Cardiac muscle cell (in vitro differentiated cells and primary cell): ENCODE measurements at regions not wholly inside any gene's neighbourhood (a gene's known extent, or its start where the extent isn't known, plus 50 kb on each side); places are given as distances from the start of the nearest gene placed in this dataset.

Experiments
- DNase-seq, 2 donors: peaks; one replicate each; pipeline versions ENCODE4 v3.0.0 to v3.0.0-alpha.2; 2010 to 2017; ENCODE audit warnings: low read depth in 1 of 2, low spot score in 1 of 2
- H3K27ac ChIP-seq: fragments of 200-600 bp; sonication (generic); 2 replicates; pipeline ENCODE4 v1.5.1; 2016
- H3K27me3 ChIP-seq: fragments of 200-600 bp; sonication (generic); 2 replicates; pipeline ENCODE4 v1.6.0; 2016; ENCODE audit warnings: control low read depth
- H3K36me3 ChIP-seq: fragments of 200-600 bp; sonication (generic); 2 replicates; pipeline ENCODE4 v1.5.1; 2016; ENCODE audit warnings: control low read depth
- H3K4me1 ChIP-seq: fragments of 200-600 bp; sonication (generic); 2 replicates; pipeline ENCODE4 v1.8.1; 2017; ENCODE audit warnings: low read depth, mild to moderate bottlenecking, mixed run types
- H3K4me3 ChIP-seq: fragments of 200-600 bp; sonication (generic); 2 replicates; pipeline ENCODE4 v1.5.1; 2016; ENCODE audit warnings: mild to moderate bottlenecking
- H3K9me3 ChIP-seq: fragments of 200-600 bp; sonication (generic); 2 replicates; pipeline ENCODE4 v1.5.1; 2017; ENCODE audit warnings: low read depth, mild to moderate bottlenecking, control low read depth
- CTCF ChIP-seq: IDR thresholded peaks from 2 replicates; pipeline ENCODE4 v1.5.1; 2012; ENCODE audit warnings: low read depth, mild to moderate bottlenecking, low read length

- DNase-seq: no peak
- Histone ChIP-seq H3K4me1 (no peaks in the 10 kb centered on the region), H3K36me3 (no peaks in the 10 kb centered on the region), H3K27ac (no peak overlapping the region), H3K9me3 (no peaks in the 10 kb centered on the region), H3K4me3 (no peak overlapping the region), H3K27me3 (peaks cover 3% of the 10 kb centered on the region)
- no peak for TF ChIP-seq CTCF
Observed at GRCh38 chr15:93865586-93865985, 365.8 kb upstream of the MCTP2 start.

- Histone ChIP-seq H3K4me1 (no peaks in the 10 kb centered on the region), H3K36me3 (no peaks in the 10 kb centered on the region)
- no peak for DNase-seq
Observed at GRCh38 chr15:93862791-93863190, 368.6 kb upstream of the MCTP2 start.

GRCh38 chr15:93861956-93862741 is 369.2 kb upstream of the MCTP2 start:
- H3K4me1 ChIP-seq: no peaks in the 10 kb centered on the region
- H3K36me3 ChIP-seq: no peaks in the 10 kb centered on the region
- no peaks in the 10 kb centered on the region for H3K27me3 ChIP-seq
- H3K27ac ChIP-seq: no peak overlapping the region
- TF ChIP-seq CTCF: no peak
- no peak overlapping the region for H3K4me3 ChIP-seq
- DNase-seq: no peak
- H3K9me3 ChIP-seq: no peaks in the 10 kb centered on the region

More at GRCh38 chr15:93862791-93863190, 368.6 kb upstream of the MCTP2 start:
- H3K4me3 ChIP-seq: no peak overlapping the region
- no peak for TF ChIP-seq CTCF
- H3K9me3 ChIP-seq: no peaks in the 10 kb centered on the region
- no peak overlapping the region for H3K27ac ChIP-seq
- no peaks in the 10 kb centered on the region for H3K27me3 ChIP-seq

- H3K4me1 ChIP-seq: no peaks in the 10 kb centered on the region
- H3K27me3 ChIP-seq: no peaks in the 10 kb centered on the region
- H3K27ac ChIP-seq: no peak overlapping the region
- DNase-seq: peak in 1 of 2 donors; percentile 45
- no peaks in the 10 kb centered on the region for H3K9me3 ChIP-seq
- H3K36me3 ChIP-seq: no peaks in the 10 kb centered on the region
- no peak for TF ChIP-seq CTCF
- no peak overlapping the region for H3K4me3 ChIP-seq
Observed at GRCh38 chr15:93861413-93861812, 369.9 kb upstream of the MCTP2 start.

- no peak for DNase-seq
- Histone ChIP-seq H3K36me3 (no peaks in the 10 kb centered on the region), H3K27me3 (no peaks in the 10 kb centered on the region), H3K4me3 (no peak overlapping the region), H3K4me1 (no peaks in the 10 kb centered on the region), H3K27ac (no peak overlapping the region), H3K9me3 (no peaks in the 10 kb centered on the region)
- TF ChIP-seq CTCF: no peak
Observed at GRCh38 chr15:93860701-93861100, 370.7 kb upstream of the MCTP2 start.

- no peak for DNase-seq
- no peak overlapping the region for H3K27ac ChIP-seq
- H3K36me3 ChIP-seq: no peaks in the 10 kb centered on the region
- no peaks in the 10 kb centered on the region for H3K4me1 ChIP-seq
- H3K4me3 ChIP-seq: no peak overlapping the region
- no peak for TF ChIP-seq CTCF
- H3K9me3 ChIP-seq: no peaks in the 10 kb centered on the region
- H3K27me3 ChIP-seq: no peaks in the 10 kb centered on the region
Observed at GRCh38 chr15:93859176-93859575, 372.2 kb upstream of the MCTP2 start.
